ENCODE measurements at regions not wholly inside any gene's neighbourhood (a gene's known extent, or its start where the extent isn't known, plus 50 kb on each side); places are given as distances from the start of the nearest gene placed in this dataset.

DNA sequence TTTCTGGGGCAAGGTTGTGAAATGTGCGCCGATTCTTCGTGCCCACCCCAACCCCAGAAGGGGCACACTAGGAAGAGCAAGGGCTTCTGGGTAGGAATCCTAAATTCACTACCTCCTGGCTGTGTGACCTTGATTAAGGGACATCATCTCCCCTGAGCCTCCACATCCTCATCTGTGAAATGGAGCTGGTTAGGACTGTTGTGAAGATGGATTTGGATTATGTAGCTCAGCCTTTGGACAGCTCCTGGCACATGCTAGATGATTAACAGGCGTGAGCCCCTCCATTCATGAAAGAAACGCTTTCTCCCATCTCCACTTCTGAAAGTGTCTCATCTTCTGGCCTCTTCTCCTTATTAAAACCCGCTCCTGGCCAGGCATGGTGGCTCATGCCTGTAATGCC is 65.3 kb upstream of the TMEM97 start:
- Mint-ChIP-seq H3K27me3 (ENCODE audit: insufficient read depth) (peaks cover 26% of the 10 kb centered on the region), H3K4me3 (no peak overlapping the region), H3K36me3 (ENCODE audit: low read depth) (no peaks in the 10 kb centered on the region), H3K9me3 (peaks cover 4% of the 10 kb centered on the region), H3K27ac (no peak overlapping the region), H3K4me1 (no peaks in the 10 kb centered on the region)
- Histone ChIP-seq H3K4me3 (ENCODE audit: low read length) (no peak overlapping the region), H3K27ac (ENCODE audit: low read depth, low read length) (no peak overlapping the region), H3K36me3 (ENCODE audit: control insufficient read depth, insufficient read depth, low read length) (no peaks in the 10 kb centered on the region), H3K9me3 (ENCODE audit: control insufficient read depth, low read length) (no peaks in the 10 kb centered on the region), H3K9ac (ENCODE audit: extremely low read depth, low read length, poor library complexity, severe bottlenecking) (no peak overlapping the region), H3K4me1 (ENCODE audit: control insufficient read depth, insufficient read depth, low read length) (no peaks in the 10 kb centered on the region), H3K27me3 (ENCODE audit: control insufficient read depth, insufficient read depth, low read length, poor library complexity, severe bottlenecking) (no peaks in the 10 kb centered on the region)
- TF ChIP-seq, protein P1, sequence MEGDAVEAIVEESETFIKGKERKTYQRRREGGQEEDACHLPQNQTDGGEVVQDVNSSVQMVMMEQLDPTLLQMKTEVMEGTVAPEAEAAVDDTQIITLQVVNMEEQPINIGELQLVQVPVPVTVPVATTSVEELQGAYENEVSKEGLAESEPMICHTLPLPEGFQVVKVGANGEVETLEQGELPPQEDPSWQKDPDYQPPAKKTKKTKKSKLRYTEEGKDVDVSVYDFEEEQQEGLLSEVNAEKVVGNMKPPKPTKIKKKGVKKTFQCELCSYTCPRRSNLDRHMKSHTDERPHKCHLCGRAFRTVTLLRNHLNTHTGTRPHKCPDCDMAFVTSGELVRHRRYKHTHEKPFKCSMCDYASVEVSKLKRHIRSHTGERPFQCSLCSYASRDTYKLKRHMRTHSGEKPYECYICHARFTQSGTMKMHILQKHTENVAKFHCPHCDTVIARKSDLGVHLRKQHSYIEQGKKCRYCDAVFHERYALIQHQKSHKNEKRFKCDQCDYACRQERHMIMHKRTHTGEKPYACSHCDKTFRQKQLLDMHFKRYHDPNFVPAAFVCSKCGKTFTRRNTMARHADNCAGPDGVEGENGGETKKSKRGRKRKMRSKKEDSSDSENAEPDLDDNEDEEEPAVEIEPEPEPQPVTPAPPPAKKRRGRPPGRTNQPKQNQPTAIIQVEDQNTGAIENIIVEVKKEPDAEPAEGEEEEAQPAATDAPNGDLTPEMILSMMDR (conservative IDR thresholded peaks at IDR 0.05) = no peak
- WGBS, 2 experiments (ENCODE audit: insufficient coverage in 1 of 2, insufficient read length in 1 of 2) = 89 to 99% methylated on average over 3 to 6 of the region's 6 CpGs
- no peak for DNase-seq

DNA sequence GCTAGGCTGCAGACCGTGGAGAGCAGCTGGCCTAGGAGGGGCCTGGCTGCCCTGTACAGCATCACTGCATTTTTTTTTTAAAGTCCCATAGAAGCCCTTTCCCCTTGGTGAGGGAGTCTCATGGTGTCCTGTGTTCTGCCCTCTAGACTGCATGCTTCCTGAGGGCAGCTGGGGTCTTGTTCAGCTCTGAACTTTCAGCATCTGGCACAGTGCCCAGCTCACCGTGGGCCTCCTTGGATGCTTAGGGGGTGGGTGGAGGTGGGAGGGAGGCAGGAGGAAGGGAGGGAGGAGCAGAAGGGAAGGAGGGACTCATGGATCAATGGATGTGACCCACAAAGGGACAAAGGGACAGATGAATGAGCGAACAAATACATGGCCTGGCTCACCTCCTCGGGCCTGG is 63.4 kb upstream of the TMEM97 start:
- Histone ChIP-seq H3K27me3 (ENCODE audit: control insufficient read depth, insufficient read depth, low read length, poor library complexity, severe bottlenecking) (no peaks in the 10 kb centered on the region), H3K9ac (ENCODE audit: extremely low read depth, low read length, poor library complexity, severe bottlenecking) (no peak overlapping the region), H3K9me3 (ENCODE audit: control insufficient read depth, low read length) (no peaks in the 10 kb centered on the region), H3K4me3 (ENCODE audit: low read length) (no peak overlapping the region), H3K36me3 (ENCODE audit: control insufficient read depth, insufficient read depth, low read length) (no peaks in the 10 kb centered on the region), H3K27ac (ENCODE audit: low read depth, low read length) (no peak overlapping the region), H3K4me1 (ENCODE audit: control insufficient read depth, insufficient read depth, low read length) (no peaks in the 10 kb centered on the region)
- TF ChIP-seq, protein P1 (conservative IDR thresholded peaks at IDR 0.05) = no peak
- H3K36me3 Mint-ChIP-seq (ENCODE audit: low read depth) = no peaks in the 10 kb centered on the region
- peaks cover 7% of the 10 kb centered on the region for H3K9me3 Mint-ChIP-seq
- H3K27me3 Mint-ChIP-seq (ENCODE audit: insufficient read depth) = peaks cover 24% of the 10 kb centered on the region
- 81 to 86% methylated on average over 3 to 4 of the region's 4 CpGs for WGBS, 2 experiments (ENCODE audit: insufficient coverage in 1 of 2, insufficient read length in 1 of 2)
- H3K4me1 Mint-ChIP-seq = no peaks in the 10 kb centered on the region
- no peak for DNase-seq
- H3K27ac Mint-ChIP-seq = no peak overlapping the region
- H3K4me3 Mint-ChIP-seq = no peak overlapping the region

DNA sequence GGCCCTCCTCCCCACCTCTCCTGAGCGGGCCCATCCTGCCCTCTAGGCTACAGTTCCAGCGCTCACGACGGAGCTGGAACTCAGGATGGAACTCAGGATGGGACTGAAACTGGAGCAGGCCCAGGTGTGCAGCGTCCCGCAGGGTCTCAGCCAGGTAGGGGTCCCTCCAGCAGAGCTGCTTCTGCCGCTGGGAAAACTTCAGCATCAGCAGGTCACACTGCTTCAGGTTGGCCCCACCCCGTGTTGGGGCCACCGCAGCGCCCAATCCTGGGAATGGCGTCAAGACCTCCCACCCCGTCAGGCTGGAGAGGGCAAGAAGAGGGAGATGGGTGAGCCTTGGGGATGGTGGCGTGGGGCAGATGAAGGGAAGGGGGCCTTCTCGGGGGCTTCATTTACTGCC is 62.6 kb upstream of the TMEM97 start:
- Mint-ChIP-seq H3K27ac (no peak overlapping the region), H3K27me3 (ENCODE audit: insufficient read depth) (peaks cover 24% of the 10 kb centered on the region), H3K9me3 (peaks cover 12% of the 10 kb centered on the region), H3K4me3 (no peak overlapping the region), H3K4me1 (no peaks in the 10 kb centered on the region), H3K36me3 (ENCODE audit: low read depth) (no peaks in the 10 kb centered on the region)
- H3K27ac ChIP-seq (ENCODE audit: low read depth, low read length) = no peak overlapping the region
- H3K27me3 ChIP-seq (ENCODE audit: control insufficient read depth, insufficient read depth, low read length, poor library complexity, severe bottlenecking) = no peaks in the 10 kb centered on the region
- no peaks in the 10 kb centered on the region for H3K36me3 ChIP-seq (ENCODE audit: control insufficient read depth, insufficient read depth, low read length)
- TF ChIP-seq, protein P1 (conservative IDR thresholded peaks at IDR 0.05) = no peak
- H3K4me3 ChIP-seq (ENCODE audit: low read length) = no peak overlapping the region
- WGBS, 2 experiments (ENCODE audit: insufficient coverage in 1 of 2, insufficient read length in 1 of 2) = 88 to 92% methylated on average over 3 to 14 of the region's 14 CpGs
- peaks cover 6% of the 10 kb centered on the region for H3K9me3 ChIP-seq (ENCODE audit: control insufficient read depth, low read length)
- no peaks in the 10 kb centered on the region for H3K4me1 ChIP-seq (ENCODE audit: control insufficient read depth, insufficient read depth, low read length)
- DNase-seq = no peak
- no peak overlapping the region for H3K9ac ChIP-seq (ENCODE audit: extremely low read depth, low read length, poor library complexity, severe bottlenecking)

Measured in endodermal cell (in vitro differentiated cells).